ENCODE measurements at regions not wholly inside any gene's neighbourhood (a gene's known extent, or its start where the extent isn't known, plus 50 kb on each side); places are given as distances from the start of the nearest gene placed in this dataset.

GRCh38 chr15:77851691-77852090, 219.0 kb upstream of the LINGO1 start:
- Histone ChIP-seq H3K9me3 (no peaks in the 10 kb centered on the region), H3K36me3 (no peaks in the 10 kb centered on the region), H3K4me1 (no peaks in the 10 kb centered on the region), H3K27ac (no peak overlapping the region), H3K4me3 (no peak overlapping the region), H3K27me3 (no peaks in the 10 kb centered on the region)
- no peak for TF ChIP-seq CTCF (IDR thresholded peaks at IDR 0.05)
- intact Hi-C loops (cut with DNase I) = no loop called here
- DNase-seq (ENCODE audit: low spot score in 2 of 2) = no peak

- no peak for DNase-seq (ENCODE audit: low spot score in 2 of 2)
- intact Hi-C loops (cut with DNase I) = no loop called here
- H3K9me3 ChIP-seq = no peaks in the 10 kb centered on the region
- no peak for TF ChIP-seq CTCF (IDR thresholded peaks at IDR 0.05)
- no peaks in the 10 kb centered on the region for H3K27me3 ChIP-seq
- no peaks in the 10 kb centered on the region for H3K36me3 ChIP-seq
- no peaks in the 10 kb centered on the region for H3K4me1 ChIP-seq
- H3K27ac ChIP-seq = no peak overlapping the region
- H3K4me3 ChIP-seq = no peak overlapping the region
Measured at GRCh38 chr15:77851086-77851485, 218.4 kb upstream of the LINGO1 start.

GRCh38 chr15:77846986-77847385, 214.3 kb upstream of the LINGO1 start:
- Histone ChIP-seq H3K27me3 (no peaks in the 10 kb centered on the region), H3K36me3 (no peaks in the 10 kb centered on the region), H3K4me1 (no peaks in the 10 kb centered on the region), H3K9me3 (no peaks in the 10 kb centered on the region), H3K27ac (no peak overlapping the region), H3K4me3 (no peak overlapping the region)
- intact Hi-C loops (cut with DNase I) = no loop called here
- no peak for DNase-seq (ENCODE audit: low spot score in 2 of 2)
- TF ChIP-seq CTCF (IDR thresholded peaks at IDR 0.05) = no peak

- H3K9me3 ChIP-seq = no peaks in the 10 kb centered on the region
- no peaks in the 10 kb centered on the region for H3K36me3 ChIP-seq
- intact Hi-C loops (cut with DNase I) = no loop called here
- H3K4me1 ChIP-seq = no peaks in the 10 kb centered on the region
- no peaks in the 10 kb centered on the region for H3K27me3 ChIP-seq
- DNase-seq (ENCODE audit: low spot score in 2 of 2) = no peak
- TF ChIP-seq CTCF (IDR thresholded peaks at IDR 0.05) = no peak
- no peak overlapping the region for H3K4me3 ChIP-seq
- no peak overlapping the region for H3K27ac ChIP-seq
Measured at GRCh38 chr15:77846360-77846759, 213.6 kb upstream of the LINGO1 start.

GRCh38 chr15:77844798-77845446, 212.2 kb upstream of the LINGO1 start:
- Histone ChIP-seq H3K4me3 (no peak overlapping the region), H3K9me3 (no peaks in the 10 kb centered on the region), H3K27ac (no peak overlapping the region), H3K27me3 (no peaks in the 10 kb centered on the region), H3K36me3 (no peaks in the 10 kb centered on the region), H3K4me1 (no peaks in the 10 kb centered on the region)
- no peak for DNase-seq (ENCODE audit: low spot score in 2 of 2)
- intact Hi-C loops (cut with DNase I) = no loop called here
- TF ChIP-seq CTCF (IDR thresholded peaks at IDR 0.05) = no peak

- intact Hi-C loops (cut with DNase I) = no loop called here
- TF ChIP-seq CTCF (IDR thresholded peaks at IDR 0.05) = no peak
- H3K4me3 ChIP-seq = no peak overlapping the region
- no peak for DNase-seq (ENCODE audit: low spot score in 2 of 2)
- no peaks in the 10 kb centered on the region for H3K27me3 ChIP-seq
- H3K36me3 ChIP-seq = no peaks in the 10 kb centered on the region
- no peaks in the 10 kb centered on the region for H3K9me3 ChIP-seq
- H3K27ac ChIP-seq = no peak overlapping the region
- H3K4me1 ChIP-seq = no peaks in the 10 kb centered on the region
Measured at GRCh38 chr15:77843546-77843945, 210.8 kb upstream of the LINGO1 start.

All from ascending aorta (tissue), 2 donors.